A673 (cell line): ENCODE measurements at regions not wholly inside any gene's neighbourhood (a gene's known extent, or its start where the extent isn't known, plus 50 kb on each side); places are given as distances from the start of the nearest gene placed in this dataset.

ENCODE experiments used
- BruUV-seq: library from RNA; stranded (reverse); fragments of 400-500 nt; replicated peaks from 2 replicates; lab custom pipeline; 2021; lab: Mats Ljungman, UMichigan
- CTCF ChIA-PET: fragments of 300-600 bp; sonication (Branson Sonifier 250); formaldehyde crosslinking; loops from one replicate; lab custom pipeline; 2022; ENCODE audit warnings: antibody characterized with exemption; lab: Charles Lee
- POLR2A ChIA-PET: fragments of 300-600 bp; sonication (Branson Sonifier 250); formaldehyde crosslinking; loops from one replicate; lab custom pipeline; 2022; ENCODE audit warnings: antibody characterized with exemption; ENCODE audit not compliant: low non-redundant PET; lab: Charles Lee
- DNase-seq: peaks from one replicate; pipeline ENCODE4 v3.0.0-alpha.2; 2015; ENCODE audit warnings: low spot score
- H3K27ac ChIP-seq: fragments of 200-600 bp; sonication (generic); 2 replicates; pipeline ENCODE4 v1.5.1; 2016; ENCODE audit warnings: mixed run types, low read depth, mild to moderate bottlenecking, mixed read lengths, antibody characterized with exemption, low read length; ENCODE audit not compliant: poor library complexity, severe bottlenecking
- H3K27me3 ChIP-seq: fragments of 200-600 bp; sonication (generic); replicated peaks from 2 replicates; pipeline ENCODE4 v1.6.1; 2017; ENCODE audit warnings: mixed run types, low read depth, mild to moderate bottlenecking, mixed read lengths, antibody characterized with exemption, low read length; ENCODE audit not compliant: insufficient read depth, poor library complexity
- H3K36me3 ChIP-seq: fragments of 200-600 bp; sonication (generic); 2 replicates; pipeline ENCODE4 v1.6.1; 2016; ENCODE audit warnings: mixed run types, mild to moderate bottlenecking, mixed read lengths, antibody characterized with exemption, low read length; ENCODE audit not compliant: insufficient read depth, poor library complexity, severe bottlenecking
- H3K4me1 ChIP-seq: fragments of 200-600 bp; sonication (generic); 2 replicates; pipeline ENCODE4 v1.6.1; 2017; ENCODE audit warnings: mixed run types, mild to moderate bottlenecking, mixed read lengths, antibody characterized with exemption, low read length; ENCODE audit not compliant: insufficient read depth, poor library complexity, severe bottlenecking
- H3K4me3 ChIP-seq: fragments of 200-600 bp; sonication (generic); 2 replicates; pipeline ENCODE4 v1.5.1; 2016; ENCODE audit warnings: low read depth, mixed run types, mild to moderate bottlenecking, mixed read lengths, low read length; ENCODE audit not compliant: poor library complexity, severe bottlenecking
- H3K9me3 ChIP-seq: fragments of 200-600 bp; sonication (generic); 2 replicates; pipeline ENCODE4 v1.6.1; 2016; ENCODE audit warnings: mixed run types, low read depth, mild to moderate bottlenecking, mixed read lengths, antibody characterized with exemption, low read length; ENCODE audit not compliant: poor library complexity, severe bottlenecking
- EZH2 ChIP-seq: fragments of 200-600 bp; sonication (generic); IDR thresholded peaks from 2 replicates; pipeline ENCODE4 v1.6.1; 2017; ENCODE audit warnings: borderline replicate concordance, low read depth, mild to moderate bottlenecking, mixed read lengths, antibody characterized with exemption, low read length; ENCODE audit not compliant: poor library complexity, severe bottlenecking
- intact Hi-C: fragments of 100-400 bp; cut with micrococcal nuclease; formaldehyde crosslinking; loops from one replicate; pipeline ENCODE4 v1.10.0; 2022; ENCODE audit not compliant: unreplicated experiment
- TF ChIP-seq, protein P1 (sequence below): fragments of 300-800, 200-600 bp; sonication (generic); conservative IDR thresholded peaks from 2 replicates; pipeline ENCODE4 v1.5.1; 2017; ENCODE audit warnings: low read depth, mild to moderate bottlenecking, antibody characterized with exemption, low read length, moderate library complexity, mixed read lengths

DNA sequence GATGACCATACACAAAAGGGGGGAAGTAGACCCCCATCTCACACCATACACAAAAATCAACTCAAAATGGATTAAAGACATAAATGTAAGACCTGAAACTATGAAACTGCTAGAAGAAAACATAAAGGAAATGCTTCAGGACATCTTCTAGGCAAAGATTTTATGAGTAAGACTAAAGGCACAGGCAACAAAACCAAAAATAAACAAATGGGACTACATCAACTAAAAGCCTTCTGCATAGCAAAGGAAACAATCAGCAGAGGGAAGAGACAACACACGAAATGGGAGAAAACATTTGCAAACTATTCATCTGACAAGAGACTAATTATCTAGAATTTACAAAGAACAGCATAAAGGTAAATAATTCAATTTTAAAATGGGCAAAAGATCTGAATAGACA, 152.1 kb downstream of the AXIN2 start:
- H3K36me3 ChIP-seq, result no peaks in the 10 kb centered on the region
- no peaks in the 10 kb centered on the region for H3K4me1 ChIP-seq
- TF ChIP-seq EZH2, result no peak
- TF ChIP-seq, protein P1, sequence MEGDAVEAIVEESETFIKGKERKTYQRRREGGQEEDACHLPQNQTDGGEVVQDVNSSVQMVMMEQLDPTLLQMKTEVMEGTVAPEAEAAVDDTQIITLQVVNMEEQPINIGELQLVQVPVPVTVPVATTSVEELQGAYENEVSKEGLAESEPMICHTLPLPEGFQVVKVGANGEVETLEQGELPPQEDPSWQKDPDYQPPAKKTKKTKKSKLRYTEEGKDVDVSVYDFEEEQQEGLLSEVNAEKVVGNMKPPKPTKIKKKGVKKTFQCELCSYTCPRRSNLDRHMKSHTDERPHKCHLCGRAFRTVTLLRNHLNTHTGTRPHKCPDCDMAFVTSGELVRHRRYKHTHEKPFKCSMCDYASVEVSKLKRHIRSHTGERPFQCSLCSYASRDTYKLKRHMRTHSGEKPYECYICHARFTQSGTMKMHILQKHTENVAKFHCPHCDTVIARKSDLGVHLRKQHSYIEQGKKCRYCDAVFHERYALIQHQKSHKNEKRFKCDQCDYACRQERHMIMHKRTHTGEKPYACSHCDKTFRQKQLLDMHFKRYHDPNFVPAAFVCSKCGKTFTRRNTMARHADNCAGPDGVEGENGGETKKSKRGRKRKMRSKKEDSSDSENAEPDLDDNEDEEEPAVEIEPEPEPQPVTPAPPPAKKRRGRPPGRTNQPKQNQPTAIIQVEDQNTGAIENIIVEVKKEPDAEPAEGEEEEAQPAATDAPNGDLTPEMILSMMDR, result no peak
- intact Hi-C loops, result no loop called here
- DNase-seq, result no peak
- BruUV-seq, result no TSS peak
- H3K4me3 ChIP-seq, result no peak overlapping the region
- CTCF ChIA-PET, result no interaction called here
- H3K9me3 ChIP-seq, result no peaks in the 10 kb centered on the region
- POLR2A ChIA-PET, result no interaction called here
- H3K27ac ChIP-seq, result no peak overlapping the region
- H3K27me3 ChIP-seq, result no peaks in the 10 kb centered on the region

GRCh38 chr17:65408050-65408449, 153.4 kb downstream of the AXIN2 start:
- POLR2A ChIA-PET, result no interaction called here
- DNase-seq, result no peak
- BruUV-seq, result no TSS peak
- H3K36me3 ChIP-seq, result no peaks in the 10 kb centered on the region
- H3K27me3 ChIP-seq, result no peaks in the 10 kb centered on the region
- CTCF ChIA-PET, result no interaction called here
- H3K4me3 ChIP-seq, result no peak overlapping the region
- TF ChIP-seq, protein P1, result no peak
- TF ChIP-seq EZH2, result no peak
- no peak overlapping the region for H3K27ac ChIP-seq
- H3K9me3 ChIP-seq, result no peaks in the 10 kb centered on the region
- H3K4me1 ChIP-seq, result no peaks in the 10 kb centered on the region
- intact Hi-C loops, result no loop called here

DNA sequence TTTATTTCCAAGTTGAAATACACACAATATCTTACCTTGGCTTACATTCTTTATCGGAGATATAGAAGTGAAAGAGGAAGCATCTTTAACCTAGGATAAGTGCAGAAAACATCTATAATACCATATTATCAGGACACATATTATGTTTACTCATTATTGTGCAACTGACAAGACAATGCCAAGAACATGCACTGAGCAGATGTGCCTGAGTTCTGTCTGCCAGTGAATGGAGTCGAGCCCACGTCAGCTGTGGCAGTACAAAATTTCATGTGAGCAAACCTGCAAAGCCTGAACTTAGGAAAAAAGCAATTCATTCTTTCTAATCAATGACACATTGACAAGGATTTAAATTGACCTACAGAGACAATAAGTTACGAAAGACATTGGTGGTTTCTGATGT, 154.4 kb downstream of the AXIN2 start:
- no peaks in the 10 kb centered on the region for H3K36me3 ChIP-seq
- TF ChIP-seq EZH2, result no peak
- TF ChIP-seq, protein P1, result no peak
- H3K27ac ChIP-seq, result no peak overlapping the region
- H3K9me3 ChIP-seq, result no peaks in the 10 kb centered on the region
- no peaks in the 10 kb centered on the region for H3K4me1 ChIP-seq
- ChIA-PET POLR2A (no interaction called here), CTCF (no interaction called here)
- BruUV-seq, result no TSS peak
- intact Hi-C loops, result no loop called here
- no peak overlapping the region for H3K4me3 ChIP-seq
- H3K27me3 ChIP-seq, result no peaks in the 10 kb centered on the region
- DNase-seq, result no peak
